Thyroid gland (tissue), 4 donors: ENCODE measurements at regions not wholly inside any gene's neighbourhood (a gene's known extent, or its start where the extent isn't known, plus 50 kb on each side); places are given as distances from the start of the nearest gene placed in this dataset.

Source experiments
- POLR2A ChIP-seq, 2 donors: fragments of 450-650 bp; IDR thresholded peaks; one replicate each; pipeline ENCODE4 v1.6.1; 2017; ENCODE audit warnings: antibody characterized with exemption in 2 of 2, mild to moderate bottlenecking in 2 of 2, moderate library complexity in 1 of 2
- TF ChIP-seq, protein P1 (sequence below), 6 experiments: fragments of 200-600 bp in 3 of 6; fragments of 450-650 bp in 3 of 6; sonication (generic) in 3 of 6; IDR thresholded peaks; one replicate each; pipeline ENCODE4 v1.5.1; 2016 to 2019; ENCODE audit warnings: antibody characterized with exemption in 6 of 6, mild to moderate bottlenecking in 2 of 6, inconsistent platforms in 1 of 6, moderate library complexity in 1 of 6

DNA sequence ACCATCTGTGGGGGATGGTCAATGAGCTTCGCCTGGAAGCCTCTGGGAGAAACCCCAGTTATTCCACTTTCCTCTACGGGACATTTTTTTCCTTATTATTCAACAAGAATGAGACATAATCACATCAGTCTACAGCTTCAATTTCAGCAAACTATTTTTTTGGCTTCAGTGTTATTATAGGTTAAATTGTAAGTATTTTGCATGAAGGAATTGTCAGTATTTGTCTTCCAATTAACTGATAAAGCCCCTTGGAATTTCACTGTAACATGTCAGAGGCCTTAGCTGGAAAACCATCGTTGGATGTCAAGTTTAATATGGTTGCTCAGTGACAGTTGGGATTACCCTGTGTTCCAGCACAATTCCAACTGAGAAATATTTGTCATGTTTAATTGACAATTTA is 480.9 kb upstream of the CHST9 start:
- TF ChIP-seq, protein P1, sequence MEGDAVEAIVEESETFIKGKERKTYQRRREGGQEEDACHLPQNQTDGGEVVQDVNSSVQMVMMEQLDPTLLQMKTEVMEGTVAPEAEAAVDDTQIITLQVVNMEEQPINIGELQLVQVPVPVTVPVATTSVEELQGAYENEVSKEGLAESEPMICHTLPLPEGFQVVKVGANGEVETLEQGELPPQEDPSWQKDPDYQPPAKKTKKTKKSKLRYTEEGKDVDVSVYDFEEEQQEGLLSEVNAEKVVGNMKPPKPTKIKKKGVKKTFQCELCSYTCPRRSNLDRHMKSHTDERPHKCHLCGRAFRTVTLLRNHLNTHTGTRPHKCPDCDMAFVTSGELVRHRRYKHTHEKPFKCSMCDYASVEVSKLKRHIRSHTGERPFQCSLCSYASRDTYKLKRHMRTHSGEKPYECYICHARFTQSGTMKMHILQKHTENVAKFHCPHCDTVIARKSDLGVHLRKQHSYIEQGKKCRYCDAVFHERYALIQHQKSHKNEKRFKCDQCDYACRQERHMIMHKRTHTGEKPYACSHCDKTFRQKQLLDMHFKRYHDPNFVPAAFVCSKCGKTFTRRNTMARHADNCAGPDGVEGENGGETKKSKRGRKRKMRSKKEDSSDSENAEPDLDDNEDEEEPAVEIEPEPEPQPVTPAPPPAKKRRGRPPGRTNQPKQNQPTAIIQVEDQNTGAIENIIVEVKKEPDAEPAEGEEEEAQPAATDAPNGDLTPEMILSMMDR (IDR thresholded peaks at IDR 0.05), result no peak
- no peak for TF ChIP-seq POLR2A (IDR thresholded peaks at IDR 0.05)
